ENCODE measurements at regions not wholly inside any gene's neighbourhood (a gene's known extent, or its start where the extent isn't known, plus 50 kb on each side); places are given as distances from the start of the nearest gene placed in this dataset.

- DNase-seq (ENCODE audit: low read depth), result no peak
- no peak overlapping the region for H3K4me3 ChIP-seq (ENCODE audit: low read depth, low read length)
- no peak for TF ChIP-seq CTCF (IDR thresholded peaks at IDR 0.05; ENCODE audit: insufficient read depth, low read length)
Observed at GRCh38 chr11:90840071-90840470, 617.2 kb upstream of the CHORDC1 start.

- no peak overlapping the region for H3K4me3 ChIP-seq (ENCODE audit: low read depth, low read length)
- TF ChIP-seq CTCF (IDR thresholded peaks at IDR 0.05; ENCODE audit: insufficient read depth, low read length), result no peak
- no peak for DNase-seq (ENCODE audit: low read depth)
Observed at GRCh38 chr11:90836031-90836430, 613.2 kb upstream of the CHORDC1 start.

GRCh38 chr11:90823446-90823845, 600.6 kb upstream of the CHORDC1 start:
- H3K4me3 ChIP-seq (ENCODE audit: low read depth, low read length), result no peak overlapping the region
- DNase-seq (ENCODE audit: low read depth), result no peak
- no peak for TF ChIP-seq CTCF (IDR thresholded peaks at IDR 0.05; ENCODE audit: insufficient read depth, low read length)

- H3K4me3 ChIP-seq (ENCODE audit: low read depth, low read length), result no peak overlapping the region
- DNase-seq (ENCODE audit: low read depth), result no peak
- TF ChIP-seq CTCF (IDR thresholded peaks at IDR 0.05; ENCODE audit: insufficient read depth, low read length), result no peak
Observed at GRCh38 chr11:90822996-90823395, 600.1 kb upstream of the CHORDC1 start.

GRCh38 chr11:90818196-90818745, 595.4 kb upstream of the CHORDC1 start:
- H3K4me3 ChIP-seq (ENCODE audit: low read depth, low read length), result no peak overlapping the region
- no peak for TF ChIP-seq CTCF (IDR thresholded peaks at IDR 0.05; ENCODE audit: insufficient read depth, low read length)
- no peak for DNase-seq (ENCODE audit: low read depth)

- no peak overlapping the region for H3K4me3 ChIP-seq (ENCODE audit: low read depth, low read length)
- no peak for DNase-seq (ENCODE audit: low read depth)
- TF ChIP-seq CTCF (IDR thresholded peaks at IDR 0.05; ENCODE audit: insufficient read depth, low read length), result no peak
Observed at GRCh38 chr11:90809581-90809980, 586.7 kb upstream of the CHORDC1 start.

- no peak overlapping the region for H3K4me3 ChIP-seq (ENCODE audit: low read depth, low read length)
- no peak for DNase-seq (ENCODE audit: low read depth)
- no peak for TF ChIP-seq CTCF (IDR thresholded peaks at IDR 0.05; ENCODE audit: insufficient read depth, low read length)
Observed at GRCh38 chr11:90805172-90805571, 582.3 kb upstream of the CHORDC1 start.
